ENCODE measurements at regions not wholly inside any gene's neighbourhood (a gene's known extent, or its start where the extent isn't known, plus 50 kb on each side); places are given as distances from the start of the nearest gene placed in this dataset.

GRCh38 chr2:113341191-113341869 lies 62.6 kb upstream of the PAX8 start:
- TF ChIP-seq CTCF (IDR thresholded peaks at IDR 0.05 in 4 of 5, conservative IDR thresholded peaks at IDR 0.05 in 1 of 5) (no peak), POLR2A (IDR thresholded peaks at IDR 0.05) (no peak)

Data from gastrocnemius medialis (tissue), 4 donors.